ENCODE measurements at regions not wholly inside any gene's neighbourhood (a gene's known extent, or its start where the extent isn't known, plus 50 kb on each side); places are given as distances from the start of the nearest gene placed in this dataset.
"Not testable (repeated sequence)": the region's sequence is repeated elsewhere in the genome, so short reads cannot be mapped to it uniquely, and the experiment has no call there.

GRCh38 chr6:81515562-81516453 lies 236.7 kb downstream of the TENT5A start:
- no peak overlapping the region for H3K4me3 ChIP-seq (ENCODE audit: low read depth, low read length)
- H3K4me1 ChIP-seq (ENCODE audit: control insufficient read depth, insufficient read depth, low read length) = no peaks in the 10 kb centered on the region
- CTCF ChIA-PET = no interaction called here
- TF ChIP-seq SP7 (tag by site-specific recombination; IDR thresholded peaks at IDR 0.05) = no peak
- no peak for TF ChIP-seq ZNF292 (tag by site-specific recombination; IDR thresholded peaks at IDR 0.05; ENCODE audit: borderline replicate concordance, low read depth)
- TF ChIP-seq GFI1B (tag by site-specific recombination; IDR thresholded peaks at IDR 0.05) = no peak
- no peak for TF ChIP-seq ZNF580 (tag by site-specific recombination; IDR thresholded peaks at IDR 0.05)
- TF ChIP-seq ZNF404 (tag by site-specific recombination; IDR thresholded peaks at IDR 0.05) = no peak
- no peak for TF ChIP-seq ZNF488 (tag by site-specific recombination; IDR thresholded peaks at IDR 0.05)
- TF ChIP-seq ZNF302 (tag by site-specific recombination; IDR thresholded peaks at IDR 0.05; ENCODE audit: low read depth) = no peak
- no peak for TF ChIP-seq ZBTB44 (tag by site-specific recombination; IDR thresholded peaks at IDR 0.05)
- TF ChIP-seq ZNF350 (tag by site-specific recombination; IDR thresholded peaks at IDR 0.05) = no peak
- no peak for TF ChIP-seq EGR2 (tag by site-specific recombination; IDR thresholded peaks at IDR 0.05; ENCODE audit: low read depth)
- no peak for TF ChIP-seq BCL11B (tag by site-specific recombination; IDR thresholded peaks at IDR 0.05; ENCODE audit: low read depth)
- no peak for TF ChIP-seq ZNF513 (tag by site-specific recombination; IDR thresholded peaks at IDR 0.05)
- TF ChIP-seq ZNF747 (tag by site-specific recombination; IDR thresholded peaks at IDR 0.05) = no peak
- TF ChIP-seq MYNN (tag by site-specific recombination; IDR thresholded peaks at IDR 0.05; ENCODE audit: borderline replicate concordance) = no peak
- no peak for TF ChIP-seq ZNF560 (tag by site-specific recombination; IDR thresholded peaks at IDR 0.05; ENCODE audit: borderline replicate concordance)
- TF ChIP-seq ZNF785 (tag by site-specific recombination; IDR thresholded peaks at IDR 0.05) = no peak
- TF ChIP-seq ZNF707 (tag by site-specific recombination; IDR thresholded peaks at IDR 0.05) = no peak
- no peak for TF ChIP-seq KLF1 (tag by site-specific recombination; IDR thresholded peaks at IDR 0.05)
- TF ChIP-seq PATZ1 (tag by site-specific recombination; IDR thresholded peaks at IDR 0.05) = no peak
- no peaks in the 10 kb centered on the region for H3K9me3 ChIP-seq (ENCODE audit: control insufficient read depth, insufficient read depth, low read depth, low read length)
- no peaks in the 10 kb centered on the region for H3K36me3 ChIP-seq (ENCODE audit: control insufficient read depth in 2 of 2, insufficient read depth in 1 of 2, low read length in 2 of 2)
- no peak overlapping the region for H3K27ac ChIP-seq (ENCODE audit: extremely low read depth, low read depth, low read length)
- POLR2A ChIA-PET = no interaction called here

- CTCF ChIA-PET; H3K36me3 ChIP-seq (ENCODE audit: control insufficient read depth in 2 of 2, insufficient read depth in 1 of 2, low read length in 2 of 2); H3K27ac ChIP-seq (ENCODE audit: extremely low read depth, low read depth, low read length); H3K4me1 ChIP-seq (ENCODE audit: control insufficient read depth, insufficient read depth, low read length); H3K4me3 ChIP-seq (ENCODE audit: low read depth, low read length); POLR2A ChIA-PET; H3K9me3 ChIP-seq (ENCODE audit: control insufficient read depth, insufficient read depth, low read depth, low read length): not testable (repeated sequence)
Measured at GRCh38 chr6:81514195-81514594, 238.3 kb downstream of the TENT5A start.
